CD4-positive, alpha-beta T cell (primary cell): ENCODE measurements at regions not wholly inside any gene's neighbourhood (a gene's known extent, or its start where the extent isn't known, plus 50 kb on each side); places are given as distances from the start of the nearest gene placed in this dataset.

ENCODE experiments used
- ATAC-seq: fragments of 200-7000 bp; cut with Tn5 transposase; one replicate; pipeline ENCODE4 v1.10.0; 2022; ENCODE audit warnings: mild to moderate bottlenecking; ENCODE audit not compliant: poor library complexity
- CTCF ChIA-PET: fragments of 350-600 bp; sonication (Branson Sonifier 250); formaldehyde crosslinking; loops from one replicate; lab custom pipeline; 2021; ENCODE audit warnings: antibody characterized with exemption, inconsistent platforms; lab: Charles Lee
- POLR2A ChIA-PET: fragments of 350-600 bp; sonication (Branson Sonifier 250); formaldehyde crosslinking; loops from one replicate; lab custom pipeline; 2021; ENCODE audit warnings: antibody characterized with exemption, inconsistent platforms; lab: Charles Lee
- DNase-seq, 14 experiments: peaks; one replicate each; pipeline ENCODE4 v3.0.0-alpha.2; 2013 to 2020; ENCODE audit warnings: mixed read lengths in 2 of 14
- H3K27ac ChIP-seq, 2 donors: one replicate each; pipeline versions ENCODE4 v1.5.1 to v1.7.0; 2013; ENCODE audit warnings: low read length in 2 of 2, low read depth in 1 of 2, mild to moderate bottlenecking in 1 of 2
- H3K27me3 ChIP-seq, 2 experiments: 1 replicate in 1 of 2; 2 replicates in 1 of 2; pipeline versions ENCODE4 v1.6.1 to v1.7.0; 2013; ENCODE audit warnings: low read length in 2 of 2, control low read depth in 1 of 2, mild to moderate bottlenecking in 1 of 2, moderate library complexity in 1 of 2; ENCODE audit not compliant: insufficient read depth in 2 of 2, control insufficient read depth in 1 of 2
- H3K36me3 ChIP-seq: one replicate; pipeline ENCODE4 v1.6.1; 2013; ENCODE audit warnings: low read length, control low read depth; ENCODE audit not compliant: insufficient read depth
- H3K4me1 ChIP-seq: one replicate; pipeline ENCODE4 v1.6.1; 2013; ENCODE audit warnings: low read length, control low read depth; ENCODE audit not compliant: insufficient read depth
- H3K4me3 ChIP-seq: one replicate; pipeline ENCODE4 v1.5.1; 2013; ENCODE audit warnings: mild to moderate bottlenecking, low read length, moderate library complexity
- H3K9me3 ChIP-seq, 2 experiments: 1 replicate in 1 of 2; 2 replicates in 1 of 2; pipeline versions ENCODE4 v1.6.1 to v1.7.0; 2013; ENCODE audit warnings: low read length in 2 of 2, mild to moderate bottlenecking in 2 of 2, control low read depth in 1 of 2, moderate library complexity in 1 of 2; ENCODE audit not compliant: control insufficient read depth in 1 of 2, insufficient read depth in 1 of 2
- H3K27ac Mint-ChIP-seq: one replicate; pipeline ENCODE4 v1.8.0; 2020; ENCODE audit warnings: mixed read lengths
- H3K27me3 Mint-ChIP-seq: one replicate; pipeline ENCODE4 v1.8.0; 2021; ENCODE audit warnings: mixed read lengths
- H3K36me3 Mint-ChIP-seq: one replicate; pipeline ENCODE4 v1.8.0; 2021; ENCODE audit warnings: low read depth, mixed read lengths
- H3K4me1 Mint-ChIP-seq: one replicate; pipeline ENCODE4 v1.8.0; 2021; ENCODE audit warnings: low read depth, mixed read lengths
- H3K4me3 Mint-ChIP-seq: one replicate; pipeline ENCODE4 v1.8.0; 2020; ENCODE audit warnings: mild to moderate bottlenecking, mixed read lengths
- H3K9me3 Mint-ChIP-seq: one replicate; pipeline ENCODE4 v1.8.0; 2020; ENCODE audit warnings: mixed read lengths
- CTCF ChIP-seq: fragments of 200-600 bp; IDR thresholded peaks from one replicate; pipeline ENCODE4 v1.8.0; 2022; ENCODE audit warnings: antibody characterized with exemption, mild to moderate bottlenecking
- intact Hi-C, 2 experiments: fragments of 100-400 bp; cut with DNase I in 1 of 2; cut with micrococcal nuclease in 1 of 2; formaldehyde crosslinking; loops; one replicate each; pipeline versions ENCODE4 v1.15.1 to v1.9.0; 2023 to 2025; cut with DNase I, micrococcal nuclease

- TF ChIP-seq CTCF: no peak
- H3K4me1 ChIP-seq: no peaks in the 10 kb centered on the region
- Mint-ChIP-seq H3K27me3 (no peaks in the 10 kb centered on the region), H3K27ac (no peak overlapping the region), H3K4me1 (no peaks in the 10 kb centered on the region), H3K9me3 (no peaks in the 10 kb centered on the region), H3K36me3 (no peaks in the 10 kb centered on the region), H3K4me3 (no peak overlapping the region)
- CTCF ChIA-PET: no interaction called here
- H3K27me3 ChIP-seq: no peaks in the 10 kb centered on the region
- H3K36me3 ChIP-seq: no peaks in the 10 kb centered on the region
- DNase-seq: no peak
- no peaks in the 10 kb centered on the region for H3K9me3 ChIP-seq
- H3K27ac ChIP-seq: no peak overlapping the region
- H3K4me3 ChIP-seq: no peak overlapping the region
- POLR2A ChIA-PET: no interaction called here
- ATAC-seq: no peak
- intact Hi-C loops: no loop called here
Observed at GRCh38 chr2:120831891-120832290, 96.2 kb downstream of the GLI2 start.

- H3K27me3 ChIP-seq: no peaks in the 10 kb centered on the region
- H3K36me3 Mint-ChIP-seq: no peaks in the 10 kb centered on the region
- ChIA-PET CTCF (no interaction called here), POLR2A (no interaction called here)
- ATAC-seq (no peak), DNase-seq (no peak)
- H3K9me3 Mint-ChIP-seq: no peaks in the 10 kb centered on the region
- no peak overlapping the region for H3K4me3 ChIP-seq
- no peak overlapping the region for H3K4me3 Mint-ChIP-seq
- no peak overlapping the region for H3K27ac Mint-ChIP-seq
- H3K36me3 ChIP-seq: no peaks in the 10 kb centered on the region
- H3K27ac ChIP-seq: no peak overlapping the region
- H3K9me3 ChIP-seq: no peaks in the 10 kb centered on the region
- H3K4me1 Mint-ChIP-seq: no peaks in the 10 kb centered on the region
- no peak for TF ChIP-seq CTCF
- no peaks in the 10 kb centered on the region for H3K4me1 ChIP-seq
- intact Hi-C loops: no loop called here
- no peaks in the 10 kb centered on the region for H3K27me3 Mint-ChIP-seq
Observed at GRCh38 chr2:120832296-120833070, 96.8 kb downstream of the GLI2 start.

- ChIA-PET POLR2A (no interaction called here), CTCF (no interaction called here)
- H3K4me1 Mint-ChIP-seq: no peaks in the 10 kb centered on the region
- Histone ChIP-seq H3K36me3 (no peaks in the 10 kb centered on the region), H3K4me3 (no peak overlapping the region), H3K4me1 (no peaks in the 10 kb centered on the region), H3K27me3 (no peaks in the 10 kb centered on the region), H3K9me3 (no peaks in the 10 kb centered on the region), H3K27ac (no peak overlapping the region)
- ATAC-seq (no peak), DNase-seq (no peak)
- TF ChIP-seq CTCF: no peak
- H3K27ac Mint-ChIP-seq: no peak overlapping the region
- no peaks in the 10 kb centered on the region for H3K36me3 Mint-ChIP-seq
- H3K4me3 Mint-ChIP-seq: no peak overlapping the region
- intact Hi-C loops: no loop called here
- no peaks in the 10 kb centered on the region for H3K27me3 Mint-ChIP-seq
- no peaks in the 10 kb centered on the region for H3K9me3 Mint-ChIP-seq
Observed at GRCh38 chr2:120833127-120833675, 97.5 kb downstream of the GLI2 start.
